ENCODE measurements at regions not wholly inside any gene's neighbourhood (a gene's known extent, or its start where the extent isn't known, plus 50 kb on each side); places are given as distances from the start of the nearest gene placed in this dataset.

DNA sequence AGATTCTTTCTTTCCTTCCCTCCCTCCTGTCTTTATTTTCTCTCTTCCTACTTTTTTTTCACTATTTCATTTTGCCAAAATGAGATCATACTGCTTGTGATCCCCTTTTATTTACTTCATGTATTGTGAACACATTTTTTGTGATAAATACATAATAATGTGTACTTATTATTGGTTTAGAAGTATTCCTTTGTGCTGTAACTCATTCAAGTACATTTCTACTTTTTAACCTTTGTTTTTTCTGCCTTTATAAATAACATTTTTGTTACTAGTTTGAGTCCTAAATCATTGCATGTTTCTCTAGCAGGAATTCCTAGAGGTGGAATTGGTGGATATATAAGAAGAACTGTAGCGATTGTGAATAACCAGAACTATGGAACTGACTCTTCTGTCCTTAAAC, 214.5 kb upstream of the SFRP2 start:
- H3K4me3 ChIP-seq (ENCODE audit: low read depth, low read length) = no peak overlapping the region
- H3K36me3 ChIP-seq (replicated peaks) = no peaks in the 10 kb centered on the region
- TF ChIP-seq, protein P1, sequence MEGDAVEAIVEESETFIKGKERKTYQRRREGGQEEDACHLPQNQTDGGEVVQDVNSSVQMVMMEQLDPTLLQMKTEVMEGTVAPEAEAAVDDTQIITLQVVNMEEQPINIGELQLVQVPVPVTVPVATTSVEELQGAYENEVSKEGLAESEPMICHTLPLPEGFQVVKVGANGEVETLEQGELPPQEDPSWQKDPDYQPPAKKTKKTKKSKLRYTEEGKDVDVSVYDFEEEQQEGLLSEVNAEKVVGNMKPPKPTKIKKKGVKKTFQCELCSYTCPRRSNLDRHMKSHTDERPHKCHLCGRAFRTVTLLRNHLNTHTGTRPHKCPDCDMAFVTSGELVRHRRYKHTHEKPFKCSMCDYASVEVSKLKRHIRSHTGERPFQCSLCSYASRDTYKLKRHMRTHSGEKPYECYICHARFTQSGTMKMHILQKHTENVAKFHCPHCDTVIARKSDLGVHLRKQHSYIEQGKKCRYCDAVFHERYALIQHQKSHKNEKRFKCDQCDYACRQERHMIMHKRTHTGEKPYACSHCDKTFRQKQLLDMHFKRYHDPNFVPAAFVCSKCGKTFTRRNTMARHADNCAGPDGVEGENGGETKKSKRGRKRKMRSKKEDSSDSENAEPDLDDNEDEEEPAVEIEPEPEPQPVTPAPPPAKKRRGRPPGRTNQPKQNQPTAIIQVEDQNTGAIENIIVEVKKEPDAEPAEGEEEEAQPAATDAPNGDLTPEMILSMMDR (IDR thresholded peaks at IDR 0.05; ENCODE audit: low read depth, low read length, missing control alignments) = no peak
- in situ Hi-C loops (cut with HindIII; ENCODE audit: low pct_ligation_motif_present, low sequenced_read_pairs) = no loop called here
- DNase-seq = no peak
- H3K27ac ChIP-seq = no peak overlapping the region
- H3K27me3 ChIP-seq (replicated peaks) = no peaks in the 10 kb centered on the region

DNA sequence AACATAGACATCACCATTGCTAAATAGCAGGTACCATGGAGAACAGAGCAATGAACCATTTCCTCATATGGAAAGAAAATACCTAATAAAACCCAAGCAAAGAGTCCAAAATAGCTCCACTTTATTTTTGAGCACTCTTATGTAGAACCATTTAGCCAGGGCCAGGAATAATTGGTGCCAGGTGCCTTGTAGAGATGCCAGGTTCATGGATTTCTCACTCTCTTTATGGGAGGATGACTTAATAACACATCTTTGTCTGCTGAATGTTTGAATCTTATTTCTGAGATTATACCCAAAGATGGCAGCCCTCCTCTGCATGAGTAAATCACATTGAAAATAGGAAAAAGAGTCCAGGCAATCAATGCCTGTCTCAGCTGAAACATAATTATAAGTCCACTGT, 212.3 kb upstream of the SFRP2 start:
- in situ Hi-C loops (cut with HindIII; ENCODE audit: low pct_ligation_motif_present, low sequenced_read_pairs) = no loop called here
- Histone ChIP-seq H3K27me3 (replicated peaks) (no peaks in the 10 kb centered on the region), H3K27ac (no peak overlapping the region), H3K36me3 (replicated peaks) (no peaks in the 10 kb centered on the region), H3K4me3 (ENCODE audit: low read depth, low read length) (no peak overlapping the region)
- no peak for DNase-seq
- TF ChIP-seq, protein P1 (IDR thresholded peaks at IDR 0.05; ENCODE audit: low read depth, low read length, missing control alignments) = no peak

DNA sequence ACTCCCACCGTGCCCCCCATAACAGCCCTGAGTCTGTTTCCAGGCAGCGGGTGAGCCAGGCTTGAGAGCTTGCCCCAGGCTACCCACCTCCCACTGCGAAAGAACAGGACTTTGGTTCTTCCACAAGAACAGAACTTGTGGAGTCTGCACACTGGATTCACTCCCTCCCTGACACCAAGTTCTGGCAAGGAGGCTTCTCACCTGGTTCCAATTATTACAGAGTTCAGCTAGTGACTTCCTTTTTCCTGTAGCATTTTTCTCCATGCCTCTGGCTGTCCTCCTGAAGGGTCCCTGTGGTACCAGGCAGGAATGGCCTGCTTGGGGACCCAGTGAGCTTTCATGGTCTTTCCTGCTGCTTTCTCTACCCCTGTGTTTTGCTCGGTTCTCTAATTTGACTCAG, 208.6 kb upstream of the SFRP2 start:
- H3K36me3 ChIP-seq (replicated peaks) = no peaks in the 10 kb centered on the region
- in situ Hi-C loops (cut with HindIII; ENCODE audit: low pct_ligation_motif_present, low sequenced_read_pairs) = no loop called here
- no peak for DNase-seq
- no peak overlapping the region for H3K27ac ChIP-seq
- no peaks in the 10 kb centered on the region for H3K27me3 ChIP-seq (replicated peaks)
- no peak overlapping the region for H3K4me3 ChIP-seq (ENCODE audit: low read depth, low read length)
- TF ChIP-seq, protein P1 (IDR thresholded peaks at IDR 0.05; ENCODE audit: low read depth, low read length, missing control alignments) = no peak

DNA sequence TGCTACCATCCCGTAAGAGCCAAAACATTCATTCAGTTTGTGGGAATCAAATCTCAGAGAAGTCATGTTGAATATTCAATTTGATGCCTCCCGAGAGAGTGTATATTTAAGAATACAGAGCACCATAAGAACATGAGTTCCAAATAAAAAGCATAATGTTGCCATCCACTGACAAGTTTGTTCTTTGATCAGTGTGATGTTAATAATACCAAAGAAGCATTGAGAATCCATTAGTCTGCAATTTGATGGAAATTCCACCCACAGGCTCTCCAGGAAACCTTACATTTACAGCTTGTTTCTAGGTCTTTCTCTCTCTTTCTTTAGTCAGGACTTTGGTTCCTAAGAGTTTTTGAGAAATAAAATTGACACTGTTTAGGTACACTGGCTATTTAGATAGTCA, 200.6 kb upstream of the SFRP2 start:
- DNase-seq = no peak
- in situ Hi-C loops (cut with HindIII; ENCODE audit: low pct_ligation_motif_present, low sequenced_read_pairs) = no loop called here
- H3K36me3 ChIP-seq (replicated peaks) = no peaks in the 10 kb centered on the region
- TF ChIP-seq, protein P1 (IDR thresholded peaks at IDR 0.05; ENCODE audit: low read depth, low read length, missing control alignments) = no peak
- H3K4me3 ChIP-seq (ENCODE audit: low read depth, low read length) = no peak overlapping the region
- H3K27me3 ChIP-seq (replicated peaks) = no peaks in the 10 kb centered on the region
- no peak overlapping the region for H3K27ac ChIP-seq

DNA sequence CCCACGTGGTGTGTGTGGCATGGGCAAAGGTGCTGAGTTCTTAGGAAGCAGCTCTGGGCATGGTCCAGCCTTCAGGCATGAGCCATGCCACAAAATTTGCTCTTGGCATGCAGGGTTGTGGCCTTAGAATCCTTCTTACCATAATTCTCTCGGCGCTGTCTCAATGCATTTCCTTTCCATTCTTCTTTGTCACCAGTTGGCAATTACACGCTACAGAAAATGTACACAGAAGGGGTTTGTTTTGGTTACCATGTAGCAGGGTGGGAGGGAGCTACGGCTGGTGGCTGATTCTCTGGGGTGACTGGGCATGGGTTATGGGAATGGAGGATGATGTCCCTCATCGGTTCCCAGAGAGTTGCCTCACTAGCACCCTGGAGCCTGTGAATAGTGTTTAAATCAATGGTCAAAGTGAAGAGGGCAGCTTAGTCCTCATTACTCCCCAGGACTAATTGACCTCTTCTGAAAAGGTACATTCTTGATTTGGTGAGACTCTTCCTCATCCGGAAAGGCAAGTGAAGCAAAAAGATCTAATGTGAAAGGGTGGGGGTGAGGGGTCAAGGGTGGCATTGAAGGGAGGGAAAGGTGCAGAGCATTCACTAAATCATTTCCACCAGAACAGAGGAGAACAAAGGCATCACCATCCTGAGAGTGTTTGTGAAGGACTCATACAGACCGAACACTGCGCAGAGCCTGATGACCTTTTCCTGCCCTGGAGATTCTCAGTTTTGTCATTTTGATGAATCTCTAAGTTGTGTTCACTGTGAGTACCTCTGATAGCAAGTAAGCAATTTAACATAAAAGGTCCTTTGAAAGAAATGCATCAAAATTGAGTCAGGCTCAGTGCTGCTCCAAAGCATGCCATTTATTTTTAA, 199.8 kb upstream of the SFRP2 start:
- DNase-seq = no peak
- no peak overlapping the region for H3K27ac ChIP-seq
- no peaks in the 10 kb centered on the region for H3K36me3 ChIP-seq (replicated peaks)
- TF ChIP-seq, protein P1 (IDR thresholded peaks at IDR 0.05; ENCODE audit: low read depth, low read length, missing control alignments) = no peak
- no peaks in the 10 kb centered on the region for H3K27me3 ChIP-seq (replicated peaks)
- in situ Hi-C loops (cut with HindIII; ENCODE audit: low pct_ligation_motif_present, low sequenced_read_pairs) = no loop called here
- H3K4me3 ChIP-seq (ENCODE audit: low read depth, low read length) = no peak overlapping the region

DNA sequence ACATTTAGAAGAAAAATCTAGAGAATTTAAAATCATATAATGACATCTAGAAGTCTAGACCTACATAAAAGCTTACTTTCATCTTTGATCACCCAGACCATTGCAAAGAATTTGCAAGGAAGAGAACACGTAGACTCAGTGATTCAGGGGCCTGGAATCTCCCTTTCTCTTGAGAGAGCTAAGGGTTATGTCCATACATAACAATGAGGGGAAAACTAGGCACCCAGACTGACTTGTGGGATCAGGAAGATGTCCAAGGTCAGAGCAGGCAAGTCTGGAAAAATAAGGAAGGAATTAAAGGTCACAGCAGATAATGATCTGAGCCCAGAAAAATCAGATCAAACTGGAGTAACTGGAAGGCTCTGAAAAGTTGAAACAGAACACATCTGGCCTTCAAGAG, 198.4 kb upstream of the SFRP2 start:
- DNase-seq = peak; percentile 37
- Histone ChIP-seq H3K36me3 (replicated peaks) (no peaks in the 10 kb centered on the region), H3K27ac (no peak overlapping the region), H3K4me3 (ENCODE audit: low read depth, low read length) (no peak overlapping the region), H3K27me3 (replicated peaks) (no peaks in the 10 kb centered on the region)
- TF ChIP-seq, protein P1 (IDR thresholded peaks at IDR 0.05; ENCODE audit: low read depth, low read length, missing control alignments) = no peak
- in situ Hi-C loops (cut with HindIII; ENCODE audit: low pct_ligation_motif_present, low sequenced_read_pairs) = no loop called here
